ENCODE measurements at regions not wholly inside any gene's neighbourhood (a gene's known extent, or its start where the extent isn't known, plus 50 kb on each side); places are given as distances from the start of the nearest gene placed in this dataset.

DNA sequence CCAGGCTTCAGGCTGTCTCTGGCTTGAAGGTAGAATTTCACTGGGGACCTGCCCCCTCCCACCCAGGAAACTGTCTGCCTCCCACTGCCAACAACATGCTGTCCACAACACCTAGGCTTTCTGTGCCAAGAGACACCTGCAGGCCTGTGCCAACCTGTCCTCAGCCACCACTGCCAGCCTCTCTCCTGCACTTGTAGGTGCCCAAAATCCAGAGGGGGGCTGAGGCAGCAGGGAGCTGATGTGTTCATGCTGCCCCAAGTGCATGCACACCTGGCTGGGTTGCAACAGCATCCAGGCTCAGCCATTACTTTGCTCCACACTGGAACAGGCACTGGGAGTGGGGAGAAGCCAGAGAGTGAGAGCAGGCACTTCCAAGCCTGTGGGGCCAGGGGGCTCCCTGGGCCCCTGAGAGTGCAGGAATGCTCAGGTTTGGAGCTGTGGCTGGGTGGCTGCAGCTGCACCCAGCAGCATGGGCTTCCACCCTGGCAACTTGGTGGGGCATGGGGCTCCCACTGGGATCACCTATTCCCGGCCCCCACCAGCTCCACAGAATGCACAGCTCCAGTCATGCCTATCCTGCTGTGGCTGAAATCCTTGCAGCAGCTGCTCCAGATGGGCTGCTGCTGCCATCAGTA lies 218.1 kb upstream of the OBI1 start:
- Histone ChIP-seq H3K4me2 (no peak overlapping the region), H3K9me3 (no peaks in the 10 kb centered on the region), H2AFZ (ENCODE audit: low read depth) (no peak overlapping the region), H3K36me3 (replicated peaks in 1 of 2; ENCODE audit: control insufficient read depth in 1 of 2, insufficient read depth in 2 of 2, low read length in 1 of 2) (no peaks in the 10 kb centered on the region), H3K4me3 (ENCODE audit: low read depth in 2 of 2, low read length in 1 of 2) (no peak overlapping the region), H3K4me1 (ENCODE audit: control insufficient read depth in 1 of 2, insufficient read depth in 2 of 2, low read depth in 1 of 2, low read length in 1 of 2) (peaks cover 0 to 11% of the 10 kb centered on the region in 2 experiments; a peak in 2 of 4 replicates), H4K20me1 (ENCODE audit: insufficient read depth) (no peaks in the 10 kb centered on the region), H3K27ac (ENCODE audit: low read depth in 2 of 2, low read length in 1 of 2) (no peak overlapping the region), H3K79me2 (ENCODE audit: insufficient read depth) (no peaks in the 10 kb centered on the region), H3K27me3 (ENCODE audit: insufficient read depth) (no peaks in the 10 kb centered on the region), H3K9ac (no peak overlapping the region), H3F3A (replicated peaks; ENCODE audit: insufficient read depth) (no peaks in the 10 kb centered on the region), H3K9me2 (no peaks in the 10 kb centered on the region)
- no peak for TF ChIP-seq POLR2AphosphoS5 (IDR thresholded peaks at IDR 0.05; ENCODE audit: low read depth, low read length)
- TF ChIP-seq, protein P1, sequence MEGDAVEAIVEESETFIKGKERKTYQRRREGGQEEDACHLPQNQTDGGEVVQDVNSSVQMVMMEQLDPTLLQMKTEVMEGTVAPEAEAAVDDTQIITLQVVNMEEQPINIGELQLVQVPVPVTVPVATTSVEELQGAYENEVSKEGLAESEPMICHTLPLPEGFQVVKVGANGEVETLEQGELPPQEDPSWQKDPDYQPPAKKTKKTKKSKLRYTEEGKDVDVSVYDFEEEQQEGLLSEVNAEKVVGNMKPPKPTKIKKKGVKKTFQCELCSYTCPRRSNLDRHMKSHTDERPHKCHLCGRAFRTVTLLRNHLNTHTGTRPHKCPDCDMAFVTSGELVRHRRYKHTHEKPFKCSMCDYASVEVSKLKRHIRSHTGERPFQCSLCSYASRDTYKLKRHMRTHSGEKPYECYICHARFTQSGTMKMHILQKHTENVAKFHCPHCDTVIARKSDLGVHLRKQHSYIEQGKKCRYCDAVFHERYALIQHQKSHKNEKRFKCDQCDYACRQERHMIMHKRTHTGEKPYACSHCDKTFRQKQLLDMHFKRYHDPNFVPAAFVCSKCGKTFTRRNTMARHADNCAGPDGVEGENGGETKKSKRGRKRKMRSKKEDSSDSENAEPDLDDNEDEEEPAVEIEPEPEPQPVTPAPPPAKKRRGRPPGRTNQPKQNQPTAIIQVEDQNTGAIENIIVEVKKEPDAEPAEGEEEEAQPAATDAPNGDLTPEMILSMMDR (IDR thresholded peaks at IDR 0.05) = no peak
- TF ChIP-seq, protein P2, sequence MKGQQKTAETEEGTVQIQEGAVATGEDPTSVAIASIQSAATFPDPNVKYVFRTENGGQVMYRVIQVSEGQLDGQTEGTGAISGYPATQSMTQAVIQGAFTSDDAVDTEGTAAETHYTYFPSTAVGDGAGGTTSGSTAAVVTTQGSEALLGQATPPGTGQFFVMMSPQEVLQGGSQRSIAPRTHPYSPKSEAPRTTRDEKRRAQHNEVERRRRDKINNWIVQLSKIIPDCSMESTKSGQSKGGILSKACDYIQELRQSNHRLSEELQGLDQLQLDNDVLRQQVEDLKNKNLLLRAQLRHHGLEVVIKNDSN (IDR thresholded peaks at IDR 0.05; ENCODE audit: borderline replicate concordance, low read depth) = no peak
- TF ChIP-seq JUND (IDR thresholded peaks at IDR 0.05) = no peak
- TF ChIP-seq FOXM1 (IDR thresholded peaks at IDR 0.05; ENCODE audit: low read depth) = no peak
- no peak for TF ChIP-seq YY1 (IDR thresholded peaks at IDR 0.05; ENCODE audit: low read depth)
- no peak for TF ChIP-seq SMC3 (IDR thresholded peaks at IDR 0.05; ENCODE audit: low read depth, low read length)
- TF ChIP-seq SIN3A (IDR thresholded peaks at IDR 0.05; ENCODE audit: borderline replicate concordance, low read depth, low read length) = no peak
- no peak for TF ChIP-seq CHD2 (IDR thresholded peaks at IDR 0.05; ENCODE audit: low read length, partially characterized antibody)
- POLR2A ChIA-PET = no interaction called here
- no peak for DNase-seq
- CTCF ChIA-PET = interaction anchor here (1.3 kb wide), 1 partner anchor 117 kb away, joined by 3 read pairs; no protein-coding TSS in a partner anchor
- no CpG with 5 or more reads among the region's 1 CpG for WGBS (ENCODE audit: low lambda C conversion rate)

DNA sequence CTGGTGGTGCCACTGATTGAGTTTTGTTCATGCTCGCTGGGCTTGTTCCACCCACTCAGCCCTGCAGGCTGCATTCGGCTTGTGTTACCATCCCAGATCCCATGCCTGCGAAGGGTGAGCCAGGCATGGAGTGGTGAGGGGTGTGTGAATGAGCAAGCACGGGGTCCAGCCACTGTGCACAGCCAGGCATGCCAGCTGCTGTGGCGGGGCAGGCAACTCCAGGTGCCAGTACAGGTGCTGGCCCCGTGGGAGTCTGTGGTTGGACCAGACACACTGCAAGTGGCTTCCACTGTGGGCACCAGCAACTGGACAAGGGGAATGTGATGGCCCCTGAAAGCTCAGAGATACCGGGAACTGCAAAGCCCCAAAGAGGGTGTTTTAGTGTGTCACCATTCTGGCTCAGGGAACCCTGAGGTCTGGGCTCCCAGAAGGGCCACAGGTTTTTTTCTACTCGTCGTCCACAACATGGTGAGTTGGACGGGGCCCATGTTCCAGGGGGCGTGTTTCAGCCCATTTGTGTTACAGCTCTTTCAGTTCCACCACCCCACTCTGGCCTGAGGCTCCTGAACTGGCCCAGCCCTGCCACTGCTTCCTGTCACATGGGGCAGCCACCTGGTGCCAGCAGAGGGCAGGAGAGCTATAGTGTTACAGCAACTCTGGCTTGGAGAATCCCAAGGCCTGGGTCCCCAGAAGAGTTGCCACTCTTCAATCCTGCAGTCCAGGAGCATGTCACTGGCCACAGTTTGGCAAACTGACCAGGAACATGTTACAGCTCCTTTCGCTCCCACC lies 217.0 kb upstream of the OBI1 start:
- Histone ChIP-seq H3F3A (replicated peaks; ENCODE audit: insufficient read depth) (no peaks in the 10 kb centered on the region), H3K79me2 (ENCODE audit: insufficient read depth) (no peaks in the 10 kb centered on the region), H2AFZ (ENCODE audit: low read depth) (no peak overlapping the region), H3K4me3 (ENCODE audit: low read depth in 2 of 2, low read length in 1 of 2) (no peak overlapping the region), H3K4me2 (no peak overlapping the region), H3K36me3 (replicated peaks in 1 of 2; ENCODE audit: control insufficient read depth in 1 of 2, insufficient read depth in 2 of 2, low read length in 1 of 2) (no peaks in the 10 kb centered on the region), H3K27ac (ENCODE audit: low read depth in 2 of 2, low read length in 1 of 2) (no peak overlapping the region), H3K27me3 (ENCODE audit: insufficient read depth) (no peaks in the 10 kb centered on the region), H3K4me1 (ENCODE audit: control insufficient read depth in 1 of 2, insufficient read depth in 2 of 2, low read depth in 1 of 2, low read length in 1 of 2) (peaks cover 0 to 8% of the 10 kb centered on the region in 2 experiments; a peak in 2 of 4 replicates), H3K9ac (no peak overlapping the region), H4K20me1 (ENCODE audit: insufficient read depth) (no peaks in the 10 kb centered on the region), H3K9me3 (no peaks in the 10 kb centered on the region), H3K9me2 (no peaks in the 10 kb centered on the region)
- no peak for TF ChIP-seq RXRA (IDR thresholded peaks at IDR 0.05; ENCODE audit: borderline replicate concordance, low read depth)
- TF ChIP-seq, protein P1 (IDR thresholded peaks at IDR 0.05) = no peak
- no peak for TF ChIP-seq RCOR1 (IDR thresholded peaks at IDR 0.05; ENCODE audit: low read length)
- no peak for TF ChIP-seq TCF12 (IDR thresholded peaks at IDR 0.05)
- no peak for TF ChIP-seq JUND (IDR thresholded peaks at IDR 0.05)
- no peak for TF ChIP-seq RFX5 (IDR thresholded peaks at IDR 0.05; ENCODE audit: low read length)
- TF ChIP-seq POLR2AphosphoS5 (IDR thresholded peaks at IDR 0.05; ENCODE audit: low read depth, low read length) = no peak
- TF ChIP-seq, protein P3, sequence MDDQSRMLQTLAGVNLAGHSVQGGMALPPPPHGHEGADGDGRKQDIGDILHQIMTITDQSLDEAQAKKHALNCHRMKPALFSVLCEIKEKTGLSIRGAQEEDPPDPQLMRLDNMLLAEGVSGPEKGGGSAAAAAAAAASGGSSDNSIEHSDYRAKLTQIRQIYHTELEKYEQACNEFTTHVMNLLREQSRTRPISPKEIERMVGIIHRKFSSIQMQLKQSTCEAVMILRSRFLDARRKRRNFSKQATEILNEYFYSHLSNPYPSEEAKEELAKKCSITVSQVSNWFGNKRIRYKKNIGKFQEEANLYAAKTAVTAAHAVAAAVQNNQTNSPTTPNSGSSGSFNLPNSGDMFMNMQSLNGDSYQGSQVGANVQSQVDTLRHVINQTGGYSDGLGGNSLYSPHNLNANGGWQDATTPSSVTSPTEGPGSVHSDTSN (IDR thresholded peaks at IDR 0.05) = no peak
- TF ChIP-seq NRF1 (IDR thresholded peaks at IDR 0.05; ENCODE audit: low read depth, low read length) = no peak
- TF ChIP-seq, protein P4, sequence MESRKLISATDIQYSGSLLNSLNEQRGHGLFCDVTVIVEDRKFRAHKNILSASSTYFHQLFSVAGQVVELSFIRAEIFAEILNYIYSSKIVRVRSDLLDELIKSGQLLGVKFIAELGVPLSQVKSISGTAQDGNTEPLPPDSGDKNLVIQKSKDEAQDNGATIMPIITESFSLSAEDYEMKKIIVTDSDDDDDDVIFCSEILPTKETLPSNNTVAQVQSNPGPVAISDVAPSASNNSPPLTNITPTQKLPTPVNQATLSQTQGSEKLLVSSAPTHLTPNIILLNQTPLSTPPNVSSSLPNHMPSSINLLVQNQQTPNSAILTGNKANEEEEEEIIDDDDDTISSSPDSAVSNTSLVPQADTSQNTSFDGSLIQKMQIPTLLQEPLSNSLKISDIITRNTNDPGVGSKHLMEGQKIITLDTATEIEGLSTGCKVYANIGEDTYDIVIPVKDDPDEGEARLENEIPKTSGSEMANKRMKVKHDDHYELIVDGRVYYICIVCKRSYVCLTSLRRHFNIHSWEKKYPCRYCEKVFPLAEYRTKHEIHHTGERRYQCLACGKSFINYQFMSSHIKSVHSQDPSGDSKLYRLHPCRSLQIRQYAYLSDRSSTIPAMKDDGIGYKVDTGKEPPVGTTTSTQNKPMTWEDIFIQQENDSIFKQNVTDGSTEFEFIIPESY (IDR thresholded peaks at IDR 0.05; ENCODE audit: borderline replicate concordance, low read depth) = no peak
- WGBS (ENCODE audit: low lambda C conversion rate) = 10% methylated on average over 2 of the region's 12 CpGs
- ChIA-PET POLR2A (no interaction called here), CTCF (interaction anchor here (1.1 to 1.3 kb wide), 2 partner anchors 97 to 118 kb away, joined by 3 read pairs; no protein-coding TSS in a partner anchor)
- DNase-seq = no peak

Measured in SK-N-SH (cell line).